CD4-positive, alpha-beta T cell treated with Interleukin-2 at 100 ng/mL for 4 hours (primary cell): ENCODE measurements at regions not wholly inside any gene's neighbourhood (a gene's known extent, or its start where the extent isn't known, plus 50 kb on each side); places are given as distances from the start of the nearest gene placed in this dataset.
"Not testable (repeated sequence)": the region's sequence is repeated elsewhere in the genome, so short reads cannot be mapped to it uniquely, and the experiment has no call there.

ENCODE experiments used
- DNase-seq: peaks from one replicate; pipeline ENCODE4 v3.0.0-alpha.2; 2020; ENCODE audit warnings: low spot score

DNA sequence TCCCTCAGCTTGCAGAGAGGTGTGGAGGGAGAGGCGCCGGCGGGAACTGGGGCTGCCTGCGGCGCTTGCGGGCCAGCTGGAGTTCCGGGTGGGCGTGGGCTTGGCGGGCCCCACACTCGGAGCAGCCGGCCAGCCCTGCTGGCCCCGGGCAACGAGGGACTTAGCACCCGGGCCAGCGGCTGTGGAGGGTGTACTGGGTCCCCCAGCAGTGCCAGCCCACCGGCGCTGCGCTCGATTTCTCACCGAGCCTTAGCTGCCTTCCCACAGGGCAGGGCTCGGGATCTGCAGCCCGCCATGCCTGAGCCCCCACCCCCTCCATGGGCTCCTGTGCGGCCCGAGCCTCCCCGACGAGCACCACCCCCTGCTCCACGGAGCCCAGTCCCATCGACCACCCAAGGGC, 133.5 kb upstream of the NRP1 start:
- DNase-seq = not testable (repeated sequence)

DNA sequence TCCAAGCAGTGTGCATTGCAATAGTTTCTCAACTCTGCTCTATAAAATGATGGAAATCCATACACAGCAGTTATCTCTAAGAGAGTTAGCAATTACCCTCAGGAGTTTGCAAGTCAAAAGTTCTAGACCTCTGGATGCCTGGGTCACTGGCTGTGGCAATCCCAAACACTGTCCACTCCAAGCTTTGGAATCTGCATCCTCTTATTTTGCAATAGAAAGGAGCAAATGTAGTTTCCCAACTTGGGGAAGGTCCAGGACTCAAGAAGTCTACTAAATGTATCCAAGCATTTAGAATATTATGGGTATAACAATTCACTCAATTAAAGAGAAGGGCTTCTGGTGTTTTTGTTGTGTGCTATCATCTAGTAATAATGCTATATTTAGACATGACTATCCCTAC, 131.3 kb upstream of the NRP1 start:
- DNase-seq = no peak

DNA sequence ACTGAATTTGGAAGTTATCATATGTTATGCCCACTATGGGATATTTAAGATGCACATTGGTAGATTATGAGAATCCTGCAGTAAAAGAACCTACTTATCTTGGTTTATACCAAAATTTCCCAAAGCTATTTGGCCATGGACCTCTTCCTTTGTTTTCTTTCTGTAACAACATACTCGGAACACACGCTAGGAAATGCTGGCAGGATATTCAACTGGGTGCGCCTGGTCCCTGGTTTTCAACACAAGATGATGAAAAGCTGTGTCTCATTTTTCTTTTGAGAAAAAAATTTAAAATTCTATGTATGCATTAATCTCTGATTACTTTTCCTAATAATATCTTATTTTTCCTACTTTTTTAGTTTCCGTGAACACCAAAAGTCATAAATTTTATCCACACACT, 128.5 kb upstream of the NRP1 start:
- DNase-seq = no peak

DNA sequence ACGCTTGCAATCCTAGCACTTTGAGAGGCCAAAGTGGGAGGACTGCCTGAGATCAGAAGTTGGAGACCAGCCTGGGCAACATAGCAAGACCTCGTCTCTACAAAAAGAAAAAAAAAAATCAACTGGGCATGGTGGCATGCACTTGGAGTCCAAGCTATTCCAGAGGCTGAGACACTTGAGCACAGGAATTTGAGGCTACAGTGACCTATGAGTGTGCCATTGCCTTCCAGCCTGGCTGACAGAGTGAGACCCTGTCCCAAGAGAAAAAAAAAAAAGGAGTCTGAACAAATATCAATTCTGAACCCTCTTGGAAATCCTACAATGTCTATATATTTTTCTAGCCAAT, 126.8 kb upstream of the NRP1 start:
- DNase-seq = no peak

DNA sequence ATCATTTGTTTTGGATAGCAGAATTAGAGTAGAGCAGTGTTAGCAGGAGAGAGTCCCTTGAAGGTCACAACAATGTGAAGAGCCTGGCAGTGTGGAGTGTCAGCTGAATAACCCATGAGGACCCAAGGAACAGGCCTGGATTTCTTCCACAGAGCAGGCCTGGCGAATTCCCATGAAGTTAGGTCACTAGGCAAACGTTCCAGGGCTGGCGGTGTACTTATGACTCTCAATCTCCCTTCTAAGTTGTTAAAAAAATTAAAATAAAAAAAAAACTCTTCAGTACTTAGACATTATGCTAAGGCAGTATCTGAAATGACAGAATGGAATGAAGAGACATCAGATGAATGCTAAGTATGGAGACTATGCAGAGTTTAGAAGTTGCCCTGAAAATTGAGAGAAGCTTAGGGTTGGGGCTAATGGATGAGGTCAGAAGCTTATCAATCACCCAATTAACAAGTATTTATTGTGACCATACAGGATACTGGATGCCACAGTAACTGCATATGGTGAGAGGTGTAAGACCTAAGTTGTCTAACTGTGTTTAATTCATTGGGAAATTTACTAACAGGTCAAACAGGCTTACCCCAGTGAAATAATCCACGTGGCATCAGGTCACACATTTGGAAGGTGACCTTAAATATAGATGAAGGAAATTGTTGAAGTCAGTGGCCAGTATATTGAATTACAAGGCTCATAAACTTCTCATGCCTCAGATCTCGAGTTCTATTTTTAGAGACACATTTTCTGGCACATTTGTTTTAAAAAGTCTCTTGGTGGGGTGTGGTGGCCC, 126.2 kb upstream of the NRP1 start:
- no peak for DNase-seq

DNA sequence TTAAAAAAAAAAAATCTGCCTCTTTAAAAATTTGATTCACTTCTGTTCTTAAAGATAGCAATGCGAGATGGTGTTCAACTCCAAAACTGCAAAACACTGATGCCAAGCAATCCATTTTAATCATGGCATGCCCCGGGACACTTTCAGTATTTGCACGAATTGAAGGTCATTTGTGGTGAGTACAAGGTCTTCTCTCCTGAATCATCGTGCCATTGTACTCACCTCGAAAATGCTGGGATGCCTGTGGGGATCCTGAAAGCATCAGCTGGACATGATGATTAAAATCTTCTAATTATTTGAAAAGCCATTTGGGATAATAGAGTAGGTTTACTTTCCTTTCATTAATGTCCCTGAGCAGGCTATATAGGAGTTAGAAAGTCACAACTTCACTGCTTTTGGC, 125.1 kb upstream of the NRP1 start:
- no peak for DNase-seq

DNA sequence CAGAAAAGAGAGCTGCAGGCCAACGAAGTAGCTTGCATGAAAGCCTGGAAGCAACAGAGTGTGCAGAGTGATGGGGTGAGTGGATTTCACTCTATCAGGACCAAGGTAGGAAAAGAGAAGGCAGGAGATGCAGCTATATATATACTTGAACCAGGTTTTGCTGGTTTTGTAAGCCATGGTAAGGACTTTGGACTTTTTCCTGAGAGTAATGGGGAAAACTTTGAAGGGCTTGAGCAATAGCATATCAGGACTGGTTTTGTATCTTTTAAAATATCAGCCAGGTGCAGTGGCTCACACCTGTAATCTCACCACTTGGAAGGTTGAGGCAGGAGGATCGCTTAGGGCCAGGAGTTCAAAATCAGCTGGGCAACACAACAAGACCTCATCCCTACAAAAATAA, 120.6 kb upstream of the NRP1 start:
- no peak for DNase-seq

DNA sequence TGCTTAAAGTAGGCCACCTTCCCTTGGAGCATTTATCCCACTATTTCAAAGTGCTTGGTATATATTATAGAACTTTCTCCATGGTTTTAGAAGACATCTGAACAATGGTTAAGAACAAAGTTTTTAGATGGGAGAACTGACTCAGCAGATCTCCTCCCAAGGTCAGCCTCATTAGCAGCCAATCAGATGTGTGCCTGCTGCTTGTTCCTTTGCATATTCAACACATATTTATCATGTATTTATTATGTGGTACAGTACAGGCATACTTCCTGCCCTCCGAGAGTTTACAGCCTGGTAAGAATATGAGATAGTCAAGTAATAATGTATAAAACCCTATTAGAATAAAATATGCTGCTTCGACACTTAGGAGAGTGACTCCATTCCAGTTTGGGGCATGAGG, 120.1 kb upstream of the NRP1 start:
- no peak for DNase-seq

DNA sequence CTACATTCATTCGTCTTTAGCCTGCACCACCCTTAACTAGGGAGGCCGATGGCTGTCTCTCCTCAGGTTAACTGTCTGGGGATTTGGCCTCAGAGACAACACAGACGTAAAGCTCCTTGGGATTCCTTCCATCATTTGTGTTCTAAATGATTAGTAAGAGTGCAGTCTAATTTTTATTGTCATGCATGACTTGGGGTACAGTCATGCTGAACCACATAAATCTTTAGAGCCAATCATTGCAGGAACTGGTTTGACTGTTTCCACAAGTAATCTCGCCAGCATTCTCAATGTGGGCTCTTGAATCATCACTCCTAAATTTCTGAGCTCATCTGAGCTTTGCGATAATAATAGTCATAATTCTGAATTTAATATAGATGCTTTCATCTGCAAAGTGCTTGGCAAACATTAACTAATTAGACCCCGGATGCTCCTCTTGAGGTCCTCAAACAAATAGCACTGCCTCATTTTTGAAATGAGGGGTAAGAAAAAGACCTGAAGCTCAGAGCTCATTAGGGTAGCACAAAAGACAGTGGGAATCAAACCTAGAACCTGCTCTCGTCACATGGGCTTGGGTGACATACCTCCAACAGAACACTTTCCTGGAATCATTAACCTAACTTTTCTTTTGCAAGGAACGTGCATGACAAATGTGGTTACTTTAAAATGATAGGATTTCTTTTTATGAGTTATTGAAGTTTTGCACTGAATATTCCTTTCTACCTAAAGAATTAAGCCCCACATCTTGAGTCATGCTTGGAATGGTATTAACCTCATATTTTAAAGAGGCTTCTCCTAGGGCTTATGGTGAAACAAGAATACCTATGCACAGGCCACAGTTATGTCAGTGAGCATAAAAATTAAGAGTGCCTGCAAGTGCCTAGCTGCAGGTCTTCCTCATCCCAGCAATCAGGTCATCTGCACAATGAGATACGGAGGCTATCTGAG, 118.9 kb upstream of the NRP1 start:
- no peak for DNase-seq

DNA sequence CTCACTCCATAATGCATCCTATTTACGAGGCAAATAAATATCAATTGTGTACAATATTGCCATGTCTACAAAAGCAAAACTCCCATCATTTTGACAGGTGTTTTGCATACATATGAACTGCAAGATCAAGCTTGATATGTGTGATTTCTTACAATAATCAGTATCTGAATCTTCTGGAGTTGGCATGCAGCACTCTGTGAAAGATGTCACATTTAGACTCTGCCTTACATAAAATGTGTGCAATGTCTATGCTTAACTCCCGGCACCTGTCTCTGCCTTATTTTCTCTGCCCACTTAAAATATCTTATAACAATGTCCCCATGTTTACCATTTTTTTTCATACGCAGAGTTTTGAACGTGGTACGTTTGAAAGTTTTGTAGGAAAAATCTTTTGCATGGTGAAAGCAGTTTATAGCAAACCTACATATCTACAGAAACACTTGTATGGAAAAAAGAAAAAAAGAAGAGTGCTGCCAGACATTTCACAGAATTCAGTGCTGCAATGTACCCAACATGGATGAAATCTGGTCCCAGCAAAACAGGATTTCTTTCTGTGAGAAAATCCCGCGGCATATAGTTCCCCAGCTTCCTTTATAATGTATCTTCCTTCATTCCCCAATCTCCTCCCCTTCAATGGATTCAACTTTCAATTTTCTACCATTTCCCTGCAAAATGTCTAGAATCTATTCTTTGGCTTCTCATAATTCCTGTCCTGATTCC, 114.1 kb upstream of the NRP1 start:
- no peak for DNase-seq

DNA sequence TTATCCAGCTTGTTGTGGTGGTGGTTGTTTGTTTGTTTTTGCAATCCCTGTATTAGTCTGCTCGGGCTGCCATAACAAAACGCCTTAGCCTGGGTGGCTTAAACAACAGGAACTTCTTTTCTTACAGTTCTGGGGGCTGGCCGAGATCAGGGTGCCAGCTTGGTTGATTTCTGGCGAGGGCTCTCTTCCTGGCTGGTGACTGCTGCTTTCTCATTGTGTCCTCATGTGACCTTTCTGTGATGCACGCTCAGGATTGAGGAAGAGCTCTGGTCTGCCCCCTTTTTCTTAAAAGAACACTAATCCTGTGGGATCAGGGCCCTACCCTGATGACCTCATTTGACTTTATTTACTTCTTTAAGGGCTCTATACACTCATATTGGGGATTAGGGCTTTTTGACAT, 107.1 kb upstream of the NRP1 start:
- no peak for DNase-seq

DNA sequence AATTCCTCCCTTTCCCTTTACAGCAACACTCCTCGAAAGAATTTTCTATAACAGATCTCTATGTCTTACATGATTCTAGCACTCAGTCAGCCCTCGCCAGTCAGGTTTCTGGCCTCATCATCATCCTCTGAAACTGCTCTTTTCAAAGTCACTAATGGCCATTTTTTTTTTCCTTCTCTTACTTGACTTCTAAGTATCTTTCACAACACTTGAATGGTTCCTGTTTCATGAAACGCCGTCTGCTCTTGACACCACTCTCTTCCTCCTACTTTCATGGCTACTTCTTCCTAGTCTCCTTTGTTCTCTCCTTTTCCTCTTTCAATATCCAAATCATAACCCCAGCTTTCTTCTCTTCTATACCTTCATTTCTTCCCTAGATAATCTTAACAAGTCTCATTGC, 100.5 kb upstream of the NRP1 start:
- no peak for DNase-seq

DNA sequence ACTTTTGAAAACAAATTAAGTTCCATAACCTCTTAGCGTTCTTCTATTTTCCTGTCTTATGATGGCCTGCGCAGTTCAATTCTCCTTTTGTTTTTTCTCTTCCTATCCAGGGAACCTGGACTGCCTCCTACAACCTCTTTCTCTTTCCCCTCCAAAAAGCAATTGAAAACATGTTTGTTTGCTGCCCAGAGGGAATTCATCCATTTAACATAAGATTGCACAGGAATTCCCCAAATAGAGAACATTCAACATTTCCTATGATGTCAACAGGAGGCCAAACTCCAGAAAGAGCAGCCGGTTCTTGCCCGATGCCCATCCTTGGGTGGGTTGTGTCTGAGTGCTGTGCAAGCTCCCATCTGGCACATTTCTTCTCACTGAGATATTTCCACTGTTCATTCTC, 94.2 kb upstream of the NRP1 start:
- DNase-seq = no peak

DNA sequence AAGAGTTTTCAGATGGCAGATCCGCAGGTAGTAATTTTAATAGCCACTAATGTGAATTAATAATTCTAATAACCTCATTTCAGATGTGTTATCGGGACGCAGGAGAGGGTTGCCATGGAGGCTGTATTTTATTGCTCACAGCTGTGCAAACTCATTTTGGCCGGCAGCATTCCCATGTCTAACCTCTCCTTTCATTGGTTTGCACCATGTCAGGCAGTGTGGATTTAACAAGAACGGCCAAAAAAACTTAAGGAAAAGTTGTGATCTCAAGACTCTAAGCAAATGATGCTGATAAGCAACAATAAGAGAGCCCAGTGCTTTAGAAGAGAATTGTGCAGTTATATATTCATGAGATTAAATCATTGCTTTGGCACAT, 88.7 kb upstream of the NRP1 start:
- no peak for DNase-seq

DNA sequence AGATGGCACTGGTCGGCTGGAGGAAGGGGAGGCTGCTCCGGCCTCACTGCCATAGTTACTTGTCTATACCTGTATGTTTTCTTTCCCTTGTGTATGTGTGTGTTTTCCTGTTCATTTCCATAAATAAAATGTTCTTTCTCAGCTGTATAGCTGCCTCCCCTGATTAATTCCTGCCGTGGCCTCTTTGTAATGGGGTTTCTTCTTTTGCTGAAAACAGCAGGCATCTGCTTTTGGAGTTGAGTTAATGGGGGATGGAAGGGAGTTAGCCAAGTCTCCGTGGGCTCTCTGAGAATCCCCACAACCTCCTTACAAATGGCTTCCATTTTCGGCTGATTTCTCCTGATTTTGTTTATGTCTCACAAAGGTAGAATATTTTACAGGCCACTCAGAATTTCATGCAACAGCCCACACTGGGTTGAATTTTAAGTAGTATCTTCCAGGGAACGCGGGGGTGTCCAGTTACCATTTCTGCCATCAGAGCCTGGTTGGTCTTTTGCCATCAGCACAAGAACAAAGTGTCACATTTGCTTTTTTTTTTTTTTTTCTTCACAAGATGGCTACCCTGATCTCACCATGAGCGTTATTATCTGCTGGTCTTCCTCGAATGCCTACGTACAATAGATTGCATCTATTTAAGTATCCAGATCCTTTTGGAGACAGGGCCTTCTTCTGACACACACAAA, 88.1 kb upstream of the NRP1 start:
- no peak for DNase-seq

DNA sequence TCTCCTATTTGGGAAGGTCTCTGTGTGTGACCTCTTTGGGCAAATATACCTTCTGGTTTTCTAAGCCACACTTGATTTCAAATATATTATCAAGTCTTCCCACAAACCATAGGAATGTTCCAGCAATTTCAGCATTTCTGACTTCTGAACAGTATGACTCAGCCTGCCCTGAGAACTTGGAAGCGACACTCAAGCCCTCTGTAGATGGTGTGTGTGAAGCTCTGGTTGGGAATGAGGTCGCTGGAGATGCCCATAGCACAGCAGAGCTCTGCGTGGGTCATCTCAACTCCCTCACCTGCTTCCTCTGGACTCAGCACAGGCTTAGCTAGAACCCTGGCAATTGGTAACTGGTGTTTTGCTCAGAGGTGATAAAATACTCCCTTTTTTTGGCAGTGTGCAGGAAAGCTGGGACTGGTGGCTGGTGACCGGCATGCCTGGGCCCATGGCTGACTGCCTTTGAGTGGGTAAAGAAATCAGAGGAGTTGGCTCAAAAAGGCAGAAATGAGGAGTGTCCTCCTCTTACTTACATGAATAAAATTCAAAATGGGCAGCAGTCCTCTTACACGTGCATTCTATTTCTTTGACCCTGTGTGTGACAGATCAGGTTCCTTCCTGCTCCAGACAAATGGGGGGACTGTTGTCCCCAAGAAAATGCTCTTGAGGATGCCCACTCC, 87.5 kb upstream of the NRP1 start:
- no peak for DNase-seq

DNA sequence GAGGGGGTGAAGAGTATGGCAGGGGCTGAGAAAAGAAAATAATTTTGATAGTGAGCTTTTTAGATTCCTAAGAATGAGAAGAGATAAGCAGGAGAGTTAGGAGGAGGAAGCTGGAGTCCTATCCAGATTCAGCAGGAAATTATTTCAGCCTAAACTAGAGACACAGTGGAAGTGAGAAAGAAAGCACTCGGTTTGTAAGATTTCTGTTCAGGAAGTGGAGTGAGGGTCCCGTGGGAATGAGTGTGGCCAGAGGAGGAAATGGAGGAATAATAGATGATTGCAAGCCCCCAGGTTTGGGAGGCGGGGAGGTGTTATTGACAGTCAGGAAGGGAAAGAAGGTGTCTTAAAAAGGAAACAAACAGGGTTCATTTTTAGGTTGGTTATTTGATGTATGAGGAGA, 84.8 kb upstream of the NRP1 start:
- no peak for DNase-seq

DNA sequence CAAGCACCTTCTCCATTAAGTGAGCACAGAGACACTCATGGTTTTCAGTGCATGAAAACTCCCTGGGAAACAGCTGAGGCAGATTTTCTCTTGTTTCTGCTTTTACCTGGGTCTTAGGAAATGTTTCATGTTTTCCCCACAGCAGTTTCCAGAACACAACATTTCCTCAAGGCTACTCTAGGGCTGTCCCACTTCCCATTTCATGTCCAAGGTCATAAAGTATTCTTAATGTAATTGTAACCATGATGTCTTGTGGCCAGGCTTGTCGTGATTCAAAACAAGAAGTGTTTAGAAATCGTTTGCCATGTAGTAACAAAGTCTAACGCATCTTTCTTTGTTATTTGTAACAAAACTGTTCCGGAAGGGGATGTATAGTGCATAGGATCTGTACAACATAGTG, 83.8 kb upstream of the NRP1 start:
- no peak for DNase-seq

DNA sequence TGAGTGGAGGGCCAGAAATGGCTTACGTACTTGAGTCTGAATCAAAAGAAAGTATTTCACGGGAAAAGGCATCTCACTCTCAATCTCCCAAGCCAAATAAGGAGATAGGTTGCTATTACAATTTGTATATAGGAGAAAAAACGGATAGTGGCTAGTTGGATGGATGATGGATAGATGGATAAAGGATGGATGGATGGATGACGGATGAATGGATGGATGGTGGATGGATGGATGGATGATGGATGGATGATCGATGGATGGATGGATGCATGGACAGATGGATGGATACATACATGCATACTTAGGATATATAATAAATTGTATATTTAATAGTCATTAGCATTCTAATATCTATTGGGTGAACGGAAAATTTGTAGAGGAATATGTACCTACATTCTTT, 82.2 kb upstream of the NRP1 start:
- no peak for DNase-seq

DNA sequence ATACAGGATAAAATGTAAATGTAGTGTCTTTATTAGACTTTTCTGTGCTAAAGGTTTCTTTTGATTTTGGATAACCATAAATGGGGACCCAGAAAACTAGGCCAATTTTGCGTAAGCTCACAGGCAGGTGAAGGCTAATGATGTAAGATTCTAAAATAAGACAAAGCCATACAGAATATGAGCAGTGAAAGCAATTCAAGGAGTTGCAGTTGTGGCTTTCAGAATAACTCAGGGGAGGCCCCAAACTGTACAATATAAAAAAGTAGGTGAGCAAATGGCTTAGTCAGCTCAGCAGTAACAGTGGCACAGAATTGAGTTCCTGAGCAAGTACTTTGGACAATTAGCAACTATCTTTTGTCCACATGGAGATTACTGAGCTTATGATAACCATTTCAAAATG, 81.7 kb upstream of the NRP1 start:
- no peak for DNase-seq

DNA sequence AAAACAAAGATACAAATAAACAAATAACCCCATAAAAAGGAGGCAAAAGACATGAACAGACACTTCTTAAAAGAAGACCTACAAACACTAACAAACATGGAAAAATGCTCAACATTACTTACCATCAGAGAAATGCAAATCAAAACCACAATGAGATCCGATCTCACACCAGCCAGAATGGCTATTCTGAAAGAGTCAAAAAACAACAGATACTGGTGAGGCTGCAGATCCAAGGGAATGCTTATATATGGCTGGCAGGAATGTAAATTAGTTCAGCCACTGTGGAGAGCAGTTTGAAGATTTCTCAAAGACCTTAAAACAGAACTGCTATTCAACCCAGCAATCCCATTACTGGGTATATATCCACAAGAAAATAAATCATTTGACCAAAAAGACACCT, 80.4 kb upstream of the NRP1 start:
- no peak for DNase-seq
